IPS-15b (cell line): ENCODE measurements at regions not wholly inside any gene's neighbourhood (a gene's known extent, or its start where the extent isn't known, plus 50 kb on each side); places are given as distances from the start of the nearest gene placed in this dataset.

Experiments
- H3K27me3 ChIP-seq: one replicate; pipeline ENCODE4 v1.6.1; 2013; ENCODE audit warnings: low read length; ENCODE audit not compliant: control insufficient read depth, insufficient read depth
- H3K36me3 ChIP-seq: one replicate; pipeline ENCODE4 v1.6.1; 2013; ENCODE audit warnings: low read length; ENCODE audit not compliant: control insufficient read depth, insufficient read depth
- H3K4me1 ChIP-seq: one replicate; pipeline ENCODE4 v1.6.1; 2013; ENCODE audit warnings: mild to moderate bottlenecking, low read length; ENCODE audit not compliant: control insufficient read depth, insufficient read depth
- H3K4me3 ChIP-seq: one replicate; pipeline ENCODE4 v1.5.1; 2013; ENCODE audit warnings: low read depth, low read length
- H3K9ac ChIP-seq: one replicate; pipeline ENCODE4 v1.6.1; 2013; ENCODE audit warnings: low read depth, mild to moderate bottlenecking, low read length
- H3K9me3 ChIP-seq: one replicate; pipeline ENCODE4 v1.6.1; 2013; ENCODE audit warnings: mild to moderate bottlenecking, low read length; ENCODE audit not compliant: control insufficient read depth, insufficient read depth

GRCh38 chr10:4704034-4704545, 121.9 kb upstream of the AKR1E2 start:
- no peaks in the 10 kb centered on the region for H3K9me3 ChIP-seq
- H3K4me3 ChIP-seq, result no peak overlapping the region
- H3K4me1 ChIP-seq, result peaks cover 3% of the 10 kb centered on the region
- H3K36me3 ChIP-seq, result no peaks in the 10 kb centered on the region
- H3K27me3 ChIP-seq, result no peaks in the 10 kb centered on the region
- no peak overlapping the region for H3K9ac ChIP-seq

DNA sequence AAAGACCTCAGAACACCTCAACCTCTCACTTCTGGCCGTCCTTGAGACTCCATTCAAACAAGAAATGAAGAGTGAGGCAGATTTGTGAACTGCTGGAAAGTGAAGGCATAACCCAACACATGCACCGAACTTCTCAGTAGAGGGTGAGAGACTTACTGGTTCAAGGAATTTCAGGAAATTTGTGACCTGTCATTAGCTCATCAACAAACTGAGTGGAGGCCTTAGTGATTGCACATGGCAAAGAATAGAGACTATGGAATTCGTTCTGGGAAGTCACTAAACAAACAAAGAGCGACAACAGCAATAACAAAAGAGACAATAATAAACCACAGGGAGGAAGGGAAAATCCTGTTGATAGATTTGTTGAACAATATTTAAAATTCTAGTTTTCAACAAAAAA, 125.0 kb upstream of the AKR1E2 start:
- Histone ChIP-seq H3K9me3 (no peaks in the 10 kb centered on the region), H3K9ac (no peak overlapping the region), H3K4me1 (no peaks in the 10 kb centered on the region), H3K4me3 (no peak overlapping the region), H3K27me3 (no peaks in the 10 kb centered on the region), H3K36me3 (no peaks in the 10 kb centered on the region)

- Histone ChIP-seq H3K9me3 (no peaks in the 10 kb centered on the region), H3K9ac (no peak overlapping the region)
These were observed 125.9 kb upstream of the AKR1E2 start for GRCh38 chr10:4699950-4700730.

GRCh38 chr10:4698075-4698474, 127.9 kb upstream of the AKR1E2 start:
- Histone ChIP-seq H3K9ac (no peak overlapping the region), H3K9me3 (no peaks in the 10 kb centered on the region), H3K4me1 (no peaks in the 10 kb centered on the region), H3K4me3 (no peak overlapping the region), H3K27me3 (no peaks in the 10 kb centered on the region), H3K36me3 (no peaks in the 10 kb centered on the region)

More at GRCh38 chr10:4699950-4700730, 125.9 kb upstream of the AKR1E2 start:
- Histone ChIP-seq H3K36me3 (no peaks in the 10 kb centered on the region), H3K27me3 (no peaks in the 10 kb centered on the region), H3K4me1 (no peaks in the 10 kb centered on the region), H3K4me3 (no peak overlapping the region)

GRCh38 chr10:4696186-4696585, 129.8 kb upstream of the AKR1E2 start:
- H3K36me3 ChIP-seq, result no peaks in the 10 kb centered on the region
- no peaks in the 10 kb centered on the region for H3K4me1 ChIP-seq

GRCh38 chr10:4693967-4694366, 132.0 kb upstream of the AKR1E2 start:
- Histone ChIP-seq H3K9ac (no peak overlapping the region), H3K9me3 (no peaks in the 10 kb centered on the region), H3K4me3 (no peak overlapping the region), H3K4me1 (no peaks in the 10 kb centered on the region), H3K36me3 (no peaks in the 10 kb centered on the region), H3K27me3 (no peaks in the 10 kb centered on the region)

More at GRCh38 chr10:4696186-4696585, 129.8 kb upstream of the AKR1E2 start:
- H3K27me3 ChIP-seq, result no peaks in the 10 kb centered on the region
- H3K9me3 ChIP-seq, result no peaks in the 10 kb centered on the region
- H3K9ac ChIP-seq, result no peak overlapping the region
- no peak overlapping the region for H3K4me3 ChIP-seq

- Histone ChIP-seq H3K9ac (no peak overlapping the region), H3K4me3 (no peak overlapping the region), H3K9me3 (no peaks in the 10 kb centered on the region), H3K36me3 (no peaks in the 10 kb centered on the region), H3K4me1 (no peaks in the 10 kb centered on the region), H3K27me3 (no peaks in the 10 kb centered on the region)
These were observed 133.8 kb upstream of the AKR1E2 start for GRCh38 chr10:4692206-4692605.

GRCh38 chr10:4691776-4692175, 134.2 kb upstream of the AKR1E2 start:
- Histone ChIP-seq H3K4me1 (no peaks in the 10 kb centered on the region), H3K9me3 (no peaks in the 10 kb centered on the region), H3K4me3 (no peak overlapping the region), H3K27me3 (no peaks in the 10 kb centered on the region), H3K36me3 (no peaks in the 10 kb centered on the region), H3K9ac (no peak overlapping the region)

DNA sequence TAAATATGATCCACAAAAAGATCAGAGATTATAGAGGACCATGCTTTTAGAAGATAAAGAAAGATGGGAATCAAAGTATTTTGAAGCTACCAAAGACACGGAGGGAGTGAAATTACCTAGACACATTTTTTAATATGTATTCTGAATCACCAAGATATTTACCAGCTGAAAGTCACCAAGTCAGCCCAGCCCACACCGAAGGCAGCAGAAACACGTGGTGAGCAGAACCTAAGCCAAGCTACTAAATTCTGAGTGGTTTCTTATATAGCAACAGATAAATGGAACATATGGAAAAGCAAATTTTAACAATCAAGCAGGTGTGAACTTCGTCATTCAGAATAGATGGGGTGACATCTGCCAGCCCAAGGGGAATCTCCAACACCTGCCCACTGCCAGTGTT, 134.7 kb upstream of the AKR1E2 start:
- Histone ChIP-seq H3K27me3 (no peaks in the 10 kb centered on the region), H3K36me3 (no peaks in the 10 kb centered on the region), H3K4me1 (no peaks in the 10 kb centered on the region), H3K9me3 (no peaks in the 10 kb centered on the region), H3K9ac (no peak overlapping the region), H3K4me3 (no peak overlapping the region)

DNA sequence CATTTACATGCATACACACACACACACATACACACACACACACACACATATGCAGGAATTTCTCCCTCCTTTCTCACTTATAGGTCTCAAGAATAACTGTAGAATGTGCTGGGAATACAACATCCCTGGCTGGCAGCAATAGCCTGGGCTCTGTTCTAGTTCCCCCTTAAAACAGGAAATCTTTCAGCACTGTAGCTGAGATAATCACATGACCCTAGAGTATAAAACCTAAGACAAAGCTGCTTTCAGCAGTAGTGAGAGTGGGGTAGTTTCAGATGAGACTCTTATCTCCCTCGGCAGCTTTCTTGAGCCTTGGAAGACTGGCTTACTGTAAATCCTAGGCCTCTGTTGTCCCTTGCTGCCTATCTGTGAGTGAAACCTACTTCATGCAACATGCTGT, 137.4 kb upstream of the AKR1E2 start:
- no peaks in the 10 kb centered on the region for H3K36me3 ChIP-seq
- no peak overlapping the region for H3K4me3 ChIP-seq

GRCh38 chr10:4688168-4688567, 137.8 kb upstream of the AKR1E2 start:
- Histone ChIP-seq H3K9me3 (no peaks in the 10 kb centered on the region), H3K9ac (no peak overlapping the region), H3K36me3 (no peaks in the 10 kb centered on the region), H3K4me3 (no peak overlapping the region), H3K27me3 (no peaks in the 10 kb centered on the region), H3K4me1 (no peaks in the 10 kb centered on the region)

More for the DNA sequence above, 137.4 kb upstream of the AKR1E2 start:
- H3K27me3 ChIP-seq, result no peaks in the 10 kb centered on the region
- no peaks in the 10 kb centered on the region for H3K9me3 ChIP-seq
- no peak overlapping the region for H3K9ac ChIP-seq
- H3K4me1 ChIP-seq, result no peaks in the 10 kb centered on the region

DNA sequence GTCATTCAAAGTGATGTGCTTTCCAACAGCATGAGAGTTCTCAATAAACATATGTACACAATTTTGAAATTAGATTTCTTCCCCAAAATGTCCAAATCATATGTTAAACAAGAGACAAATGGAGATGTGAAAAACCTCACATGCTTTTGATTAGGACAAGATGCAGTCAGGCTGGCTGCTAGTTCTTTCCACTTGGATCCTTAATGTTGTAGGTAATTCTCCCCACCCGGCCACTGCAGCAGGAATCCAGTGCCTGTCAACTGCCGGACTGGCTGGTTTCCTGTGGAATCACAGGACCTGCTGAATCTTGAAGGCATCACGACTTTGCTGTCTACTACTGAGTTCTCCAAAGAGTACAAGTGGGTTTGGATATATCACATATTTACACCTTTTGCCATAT, 138.6 kb upstream of the AKR1E2 start:
- H3K9me3 ChIP-seq, result no peaks in the 10 kb centered on the region
- H3K27me3 ChIP-seq, result no peaks in the 10 kb centered on the region
- no peak overlapping the region for H3K4me3 ChIP-seq
- H3K36me3 ChIP-seq, result no peaks in the 10 kb centered on the region
- H3K4me1 ChIP-seq, result no peaks in the 10 kb centered on the region
- H3K9ac ChIP-seq, result no peak overlapping the region
